HEK293 (cell line): ENCODE measurements at regions not wholly inside any gene's neighbourhood (a gene's known extent, or its start where the extent isn't known, plus 50 kb on each side); places are given as distances from the start of the nearest gene placed in this dataset.
A peak's percentile ranks its signal among the peaks of the same experiment; 100 is the strongest.
"Not testable (repeated sequence)": the region's sequence is repeated elsewhere in the genome, so short reads cannot be mapped to it uniquely, and the experiment has no call there.

Experiments used
- CTCF ChIA-PET: fragments of 350-600 bp; formaldehyde crosslinking; extraction: SDS; loops from one replicate; lab custom pipeline; 2021; ENCODE audit warnings: antibody characterized with exemption; lab: Yijun Ruan, JAX
- POLR2A ChIA-PET: fragments of 300-600 bp; formaldehyde crosslinking; extraction: SDS; loops from one replicate; lab custom pipeline; 2020; ENCODE audit warnings: antibody characterized with exemption, inconsistent platforms; lab: Yijun Ruan, JAX
- H3K27ac ChIP-seq: fragments of 200-500 bp; sonication (Bioruptor generic); 2 replicates; pipeline ENCODE4 v1.5.1; 2014; ENCODE audit warnings: low read depth, low read length, control low read depth, inconsistent platforms; ENCODE audit errors: extremely low read depth
- H3K36me3 ChIP-seq, 2 experiments: fragments of 200-500 bp in 1 of 2; sonication (Bioruptor generic) in 1 of 2; 1 replicate in 1 of 2; 2 replicates in 1 of 2; pipeline ENCODE4 v1.5.1; 2014 to 2017; ENCODE audit warnings: inconsistent platforms in 2 of 2, low read length in 2 of 2; ENCODE audit not compliant: control insufficient read depth in 2 of 2, insufficient read depth in 1 of 2
- H3K4me1 ChIP-seq: fragments of 200-500 bp; sonication (Bioruptor generic); 2 replicates; pipeline ENCODE4 v1.5.1; 2014; ENCODE audit warnings: mild to moderate bottlenecking, low read length, inconsistent platforms; ENCODE audit not compliant: control insufficient read depth, insufficient read depth
- H3K4me3 ChIP-seq: 2 replicates; pipeline ENCODE4 v1.5.1; 2011; ENCODE audit warnings: low read depth, mild to moderate bottlenecking, control low read depth, low read length, moderate library complexity
- H3K9me3 ChIP-seq: fragments of 200-500 bp; sonication (Bioruptor generic); 2 replicates; pipeline ENCODE4 v1.5.1; 2014; ENCODE audit warnings: low read depth, low read length, inconsistent platforms; ENCODE audit not compliant: control insufficient read depth, insufficient read depth
- GLIS1 ChIP-seq: fragments of 450-650 bp; formaldehyde crosslinking; IDR thresholded peaks from 2 replicates; pipeline ENCODE4 v1.5.1; 2016; ENCODE audit warnings: missing biosample characterization, missing genetic modification characterization
- GLIS2 ChIP-seq: fragments of 450-650 bp; formaldehyde crosslinking; IDR thresholded peaks from 2 replicates; pipeline ENCODE4 v1.5.1; 2016; ENCODE audit warnings: missing biosample characterization, missing genetic modification characterization
- KLF1 ChIP-seq: fragments of 450-650 bp; formaldehyde crosslinking; IDR thresholded peaks from 2 replicates; pipeline ENCODE4 v1.5.1; 2016; ENCODE audit warnings: missing biosample characterization, missing genetic modification characterization
- KLF9 ChIP-seq: fragments of 450-650 bp; formaldehyde crosslinking; IDR thresholded peaks from 2 replicates; pipeline ENCODE4 v1.5.1; 2016; ENCODE audit warnings: missing biosample characterization, missing genetic modification characterization, low read depth
- TCF7L2 ChIP-seq: IDR thresholded peaks from 2 replicates; pipeline ENCODE4 v1.6.1; 2011; ENCODE audit warnings: low read depth, mild to moderate bottlenecking, inconsistent platforms, low read length, moderate library complexity, borderline replicate concordance
- TRIM28 ChIP-seq: IDR thresholded peaks from 2 replicates; pipeline ENCODE4 v1.6.1; 2011; ENCODE audit warnings: low read length, control low read depth, borderline replicate concordance
- YY1 ChIP-seq: fragments of 450-650 bp; formaldehyde crosslinking; IDR thresholded peaks from 2 replicates; pipeline ENCODE4 v1.5.1; 2018; ENCODE audit warnings: missing biosample characterization, missing genetic modification characterization
- YY2 ChIP-seq: fragments of 450-650 bp; formaldehyde crosslinking; IDR thresholded peaks from 2 replicates; pipeline ENCODE4 v1.5.1; 2016; ENCODE audit warnings: missing biosample characterization, missing genetic modification characterization
- ZBTB17 ChIP-seq: fragments of 450-650 bp; formaldehyde crosslinking; IDR thresholded peaks from 2 replicates; pipeline ENCODE4 v1.5.1; 2016; ENCODE audit warnings: missing biosample characterization, missing genetic modification characterization
- ZNF112 ChIP-seq: fragments of 450-650 bp; formaldehyde crosslinking; IDR thresholded peaks from 2 replicates; pipeline ENCODE4 v1.5.0; 2017; ENCODE audit warnings: missing biosample characterization, missing genetic modification characterization
- ZNF19 ChIP-seq: fragments of 450-650 bp; formaldehyde crosslinking; IDR thresholded peaks from 2 replicates; pipeline ENCODE4; 2016; ENCODE audit warnings: missing biosample characterization, missing genetic modification characterization, low read depth
- ZNF239 ChIP-seq: fragments of 450-650 bp; formaldehyde crosslinking; IDR thresholded peaks from 2 replicates; pipeline ENCODE4 v1.5.1; 2016; ENCODE audit warnings: missing biosample characterization, missing genetic modification characterization
- ZNF266 ChIP-seq: fragments of 450-650 bp; formaldehyde crosslinking; IDR thresholded peaks from 2 replicates; pipeline ENCODE4 v1.5.1; 2016; ENCODE audit warnings: missing biosample characterization, missing genetic modification characterization, low read depth
- ZNF350 ChIP-seq: fragments of 450-650 bp; formaldehyde crosslinking; IDR thresholded peaks from 2 replicates; pipeline ENCODE4 v1.5.0; 2017; ENCODE audit warnings: missing biosample characterization, mild to moderate bottlenecking, missing genetic modification characterization
- ZNF404 ChIP-seq: fragments of 450-650 bp; formaldehyde crosslinking; IDR thresholded peaks from 2 replicates; pipeline ENCODE4 v1.5.1; 2017; ENCODE audit warnings: missing biosample characterization, missing genetic modification characterization
- ZNF426 ChIP-seq: fragments of 450-650 bp; formaldehyde crosslinking; IDR thresholded peaks from 2 replicates; pipeline ENCODE4 v1.5.1; 2017; ENCODE audit warnings: missing biosample characterization, missing genetic modification characterization, mild to moderate bottlenecking, inconsistent platforms, moderate library complexity
- ZNF555 ChIP-seq: fragments of 450-650 bp; formaldehyde crosslinking; conservative IDR thresholded peaks from 2 replicates; pipeline ENCODE4 v1.5.1; 2017; ENCODE audit warnings: missing biosample characterization, mild to moderate bottlenecking, missing genetic modification characterization, inconsistent platforms
- ZNF768 ChIP-seq: fragments of 450-650 bp; formaldehyde crosslinking; IDR thresholded peaks from 2 replicates; pipeline ENCODE4 v1.5.1; 2018; ENCODE audit warnings: missing biosample characterization, mild to moderate bottlenecking, missing genetic modification characterization
- TF ChIP-seq, protein P1 (sequence below): fragments of 450-650 bp; formaldehyde crosslinking; IDR thresholded peaks from 2 replicates; pipeline ENCODE4 v1.5.1; 2016; ENCODE audit warnings: missing biosample characterization, missing genetic modification characterization
- TF ChIP-seq, protein P2 (sequence below): fragments of 450-650 bp; formaldehyde crosslinking; conservative IDR thresholded peaks from 2 replicates; pipeline ENCODE4 v1.5.1; 2016; ENCODE audit warnings: low read depth, missing biosample characterization, missing genetic modification characterization

DNA sequence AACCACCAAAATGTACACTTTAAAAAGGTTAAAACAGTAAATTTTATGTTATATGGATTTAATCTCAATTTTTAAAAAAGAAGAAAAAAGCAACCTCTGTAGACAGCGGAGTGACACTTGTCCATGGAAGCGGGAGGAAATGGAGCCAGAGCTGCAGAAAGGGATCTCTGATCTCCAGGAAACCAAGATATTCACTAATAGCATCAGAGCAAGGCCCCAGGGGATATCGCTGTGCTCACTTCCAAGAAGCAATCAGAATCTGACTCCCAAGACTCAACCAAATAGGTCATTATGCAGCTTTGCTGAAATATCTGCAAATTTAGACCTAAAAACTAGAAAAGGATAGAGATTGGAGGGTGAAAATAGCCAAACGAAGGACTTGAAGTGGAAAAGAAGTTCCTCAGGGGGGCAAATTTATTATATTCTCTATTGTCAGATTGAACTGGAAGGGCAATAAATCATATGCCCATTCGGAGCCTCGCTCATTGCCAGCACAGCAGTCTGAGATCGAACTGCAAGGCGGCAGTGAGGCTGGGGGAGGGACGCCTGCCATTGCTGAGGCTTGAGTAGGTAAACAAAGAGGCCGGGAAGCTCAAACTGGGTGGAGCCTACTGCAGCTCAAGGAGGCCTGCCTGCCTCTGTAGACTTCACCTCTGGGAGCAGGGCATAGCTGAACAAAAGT, 62.0 kb upstream of the ATP2C1 start (continued):
- TF ChIP-seq, protein P1, sequence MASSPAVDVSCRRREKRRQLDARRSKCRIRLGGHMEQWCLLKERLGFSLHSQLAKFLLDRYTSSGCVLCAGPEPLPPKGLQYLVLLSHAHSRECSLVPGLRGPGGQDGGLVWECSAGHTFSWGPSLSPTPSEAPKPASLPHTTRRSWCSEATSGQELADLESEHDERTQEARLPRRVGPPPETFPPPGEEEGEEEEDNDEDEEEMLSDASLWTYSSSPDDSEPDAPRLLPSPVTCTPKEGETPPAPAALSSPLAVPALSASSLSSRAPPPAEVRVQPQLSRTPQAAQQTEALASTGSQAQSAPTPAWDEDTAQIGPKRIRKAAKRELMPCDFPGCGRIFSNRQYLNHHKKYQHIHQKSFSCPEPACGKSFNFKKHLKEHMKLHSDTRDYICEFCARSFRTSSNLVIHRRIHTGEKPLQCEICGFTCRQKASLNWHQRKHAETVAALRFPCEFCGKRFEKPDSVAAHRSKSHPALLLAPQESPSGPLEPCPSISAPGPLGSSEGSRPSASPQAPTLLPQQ (tag by site-specific recombination): no peak
- no peak for TF ChIP-seq ZNF19
- TF ChIP-seq YY1 (tag by site-specific recombination): 0 out of 2 replicates have a peak, but pooled peaks have one; percentile 42
- no peak for TF ChIP-seq YY2

DNA sequence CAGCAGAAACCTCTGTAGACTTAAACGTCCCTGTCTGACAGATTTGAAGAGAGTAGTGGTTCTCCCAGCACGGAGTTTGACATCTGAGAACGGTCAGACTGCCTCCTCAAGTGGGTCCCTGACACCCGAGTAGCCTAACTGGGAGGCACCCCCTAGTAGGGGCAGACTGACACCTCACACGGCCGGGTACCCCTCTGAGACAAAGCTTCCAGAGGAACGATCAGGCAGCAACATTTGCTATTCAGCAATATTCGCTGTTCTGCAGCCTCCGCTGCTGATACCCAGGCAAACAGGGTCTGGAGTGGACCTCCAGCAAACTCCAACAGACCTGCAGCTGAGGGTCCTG, 61.5 kb upstream of the ATP2C1 start:
- H3K36me3 ChIP-seq, POLR2A ChIA-PET, H3K4me1 ChIP-seq, H3K9me3 ChIP-seq, H3K27ac ChIP-seq, H3K4me3 ChIP-seq, CTCF ChIA-PET: not testable (repeated sequence)
- TF ChIP-seq GLIS2 (tag by site-specific recombination) (peak; percentile 51), GLIS1 (tag by site-specific recombination) (peak; percentile 61)

DNA sequence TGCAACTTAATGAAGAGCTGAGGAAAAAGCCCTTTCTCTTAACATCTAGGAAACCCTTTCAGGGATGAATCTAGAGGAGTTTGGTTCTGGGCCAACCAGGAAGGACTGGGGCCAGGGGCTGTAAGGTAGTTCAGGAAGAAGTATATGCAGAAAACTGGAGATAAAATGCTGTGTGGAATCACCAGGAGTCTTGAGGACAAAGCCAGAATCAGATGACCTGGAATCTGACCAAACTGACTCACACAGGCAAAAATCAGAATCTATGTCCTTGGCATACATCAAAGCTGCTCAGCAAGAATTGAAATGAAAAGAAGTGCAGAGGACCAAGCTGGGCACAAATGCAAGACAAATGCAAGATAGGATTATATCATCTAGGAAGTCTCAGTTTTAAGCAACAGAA, 59.4 kb upstream of the ATP2C1 start:
- TF ChIP-seq ZNF239 (tag by site-specific recombination) (no peak), TRIM28 (no peak), YY2 (no peak), ZNF768 (tag by site-specific recombination) (no peak), KLF1 (tag by site-specific recombination) (no peak), ZBTB17 (tag by site-specific recombination) (no peak), ZNF266 (tag by site-specific recombination) (no peak), TCF7L2 (no peak), ZNF112 (no peak), ZNF404 (tag by site-specific recombination) (no peak), ZNF350 (tag by site-specific recombination) (no peak), ZNF426 (tag by site-specific recombination) (no peak), ZNF555 (tag by site-specific recombination) (no peak), KLF9 (tag by site-specific recombination) (no peak)
- TF ChIP-seq, protein P2, sequence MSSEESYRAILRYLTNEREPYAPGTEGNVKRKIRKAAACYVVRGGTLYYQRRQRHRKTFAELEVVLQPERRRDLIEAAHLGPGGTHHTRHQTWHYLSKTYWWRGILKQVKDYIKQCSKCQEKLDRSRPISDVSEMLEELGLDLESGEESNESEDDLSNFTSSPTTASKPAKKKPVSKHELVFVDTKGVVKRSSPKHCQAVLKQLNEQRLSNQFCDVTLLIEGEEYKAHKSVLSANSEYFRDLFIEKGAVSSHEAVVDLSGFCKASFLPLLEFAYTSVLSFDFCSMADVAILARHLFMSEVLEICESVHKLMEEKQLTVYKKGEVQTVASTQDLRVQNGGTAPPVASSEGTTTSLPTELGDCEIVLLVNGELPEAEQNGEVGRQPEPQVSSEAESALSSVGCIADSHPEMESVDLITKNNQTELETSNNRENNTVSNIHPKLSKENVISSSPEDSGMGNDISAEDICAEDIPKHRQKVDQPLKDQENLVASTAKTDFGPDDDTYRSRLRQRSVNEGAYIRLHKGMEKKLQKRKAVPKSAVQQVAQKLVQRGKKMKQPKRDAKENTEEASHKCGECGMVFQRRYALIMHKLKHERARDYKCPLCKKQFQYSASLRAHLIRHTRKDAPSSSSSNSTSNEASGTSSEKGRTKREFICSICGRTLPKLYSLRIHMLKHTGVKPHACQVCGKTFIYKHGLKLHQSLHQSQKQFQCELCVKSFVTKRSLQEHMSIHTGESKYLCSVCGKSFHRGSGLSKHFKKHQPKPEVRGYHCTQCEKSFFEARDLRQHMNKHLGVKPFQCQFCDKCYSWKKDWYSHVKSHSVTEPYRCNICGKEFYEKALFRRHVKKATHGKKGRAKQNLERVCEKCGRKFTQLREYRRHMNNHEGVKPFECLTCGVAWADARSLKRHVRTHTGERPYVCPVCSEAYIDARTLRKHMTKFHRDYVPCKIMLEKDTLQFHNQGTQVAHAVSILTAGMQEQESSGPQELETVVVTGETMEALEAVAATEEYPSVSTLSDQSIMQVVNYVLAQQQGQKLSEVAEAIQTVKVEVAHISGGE (tag by site-specific recombination): no peak
- TF ChIP-seq, all 188 proteins: peak for 0
- CTCF ChIA-PET: interaction anchor here (0.5 to 1.5 kb wide), 3 partner anchors 15 to 655 kb away, joined by 3 read pairs; no protein-coding TSS in a partner anchor

More for the DNA sequence above, 59.4 kb upstream of the ATP2C1 start:
- H3K4me1 ChIP-seq: no peaks in the 10 kb centered on the region
- no peak overlapping the region for H3K4me3 ChIP-seq
- no peaks in the 10 kb centered on the region for H3K9me3 ChIP-seq
- H3K36me3 ChIP-seq: no peaks in the 10 kb centered on the region
- POLR2A ChIA-PET: no interaction called here
- no peak overlapping the region for H3K27ac ChIP-seq
